Transverse colon (tissue), 3 donors: ENCODE measurements at regions not wholly inside any gene's neighbourhood (a gene's known extent, or its start where the extent isn't known, plus 50 kb on each side); places are given as distances from the start of the nearest gene placed in this dataset.

ENCODE experiments used
- POLR2A ChIP-seq: fragments of 450-650 bp; IDR thresholded peaks from one replicate; pipeline ENCODE4 v1.6.1; 2016; ENCODE audit warnings: antibody characterized with exemption, mild to moderate bottlenecking, moderate library complexity
- POLR2AphosphoS5 ChIP-seq, 3 donors: sonication (generic); formaldehyde crosslinking; IDR thresholded peaks; one replicate each; pipeline ENCODE4 v1.6.1; 2016; ENCODE audit warnings: antibody characterized with exemption in 3 of 3

DNA sequence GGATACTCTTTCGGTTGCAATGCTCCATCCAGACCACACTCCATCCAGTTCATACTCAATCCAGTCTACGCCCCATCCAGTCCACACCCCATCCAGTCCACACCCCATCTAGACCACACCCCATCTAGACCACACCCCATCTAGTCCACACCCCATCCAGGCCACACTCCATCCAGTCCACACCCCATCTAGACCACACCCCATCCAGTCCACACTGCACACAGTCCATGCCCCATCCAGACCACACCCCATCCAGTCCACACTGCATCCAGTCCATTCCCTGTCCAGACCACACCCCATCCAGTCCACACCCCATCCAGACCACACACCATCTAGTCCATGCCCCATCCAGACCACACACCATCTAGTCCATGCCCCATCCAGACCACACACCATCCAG is 116.0 kb upstream of the RTL1 start:
- no peak for TF ChIP-seq POLR2A
- no peak for TF ChIP-seq POLR2AphosphoS5 (IDR thresholded peaks at IDR 0.05)
